WTC11 (cell line): ENCODE measurements at regions not wholly inside any gene's neighbourhood (a gene's known extent, or its start where the extent isn't known, plus 50 kb on each side); places are given as distances from the start of the nearest gene placed in this dataset.

Experiments used
- ARID4B ChIP-seq: sonication (generic); formaldehyde crosslinking; IDR thresholded peaks from 2 replicates; pipeline ENCODE4 v1.8.0; 2023; ENCODE audit warnings: missing genetic modification reagents, mild to moderate bottlenecking, borderline replicate concordance
- ATF6 ChIP-seq: sonication (generic); formaldehyde crosslinking; IDR thresholded peaks from 2 replicates; pipeline ENCODE4 v1.8.1; 2023; ENCODE audit warnings: mild to moderate bottlenecking, missing genetic modification reagents
- CREB1 ChIP-seq: sonication (generic); formaldehyde crosslinking; IDR thresholded peaks from 2 replicates; pipeline ENCODE4 v1.8.0; 2023; ENCODE audit warnings: mild to moderate bottlenecking, missing genetic modification reagents
- CTCF ChIP-seq: fragments of 200-600 bp; IDR thresholded peaks from 2 replicates; pipeline ENCODE4 v1.8.0; 2022; ENCODE audit warnings: antibody characterized with exemption
- ESRRA ChIP-seq: sonication (generic); formaldehyde crosslinking; IDR thresholded peaks from 2 replicates; pipeline ENCODE4 v1.8.1; 2022; ENCODE audit warnings: mild to moderate bottlenecking, missing genetic modification reagents, borderline replicate concordance
- MAX ChIP-seq: sonication (generic); formaldehyde crosslinking; IDR thresholded peaks from 2 replicates; pipeline ENCODE4 v1.8.0; 2022; ENCODE audit warnings: mild to moderate bottlenecking, missing genetic modification reagents
- NFE2L1 ChIP-seq: sonication (generic); formaldehyde crosslinking; IDR thresholded peaks from 2 replicates; pipeline ENCODE4 v1.8.1; 2023; ENCODE audit warnings: missing genetic modification reagents
- STAT6 ChIP-seq: sonication (generic); formaldehyde crosslinking; conservative IDR thresholded peaks from 2 replicates; pipeline ENCODE4 v1.8.1; 2023; ENCODE audit warnings: mild to moderate bottlenecking, low read depth, missing genetic modification reagents, moderate library complexity

- TF ChIP-seq ESRRA (CRISPR knock-in tag), result no peak
- no peak for TF ChIP-seq NFE2L1
- no peak for TF ChIP-seq ARID4B (CRISPR knock-in tag)
- TF ChIP-seq CREB1 (CRISPR knock-in tag), result no peak
- no peak for TF ChIP-seq ATF6
- no peak for TF ChIP-seq MAX (CRISPR knock-in tag)
- TF ChIP-seq CTCF, result no peak
- no peak for TF ChIP-seq STAT6
These were observed 68.3 kb downstream of the LACC1 start for GRCh38 chr13:43947897-43948458.
